Activated naive CD4-positive, alpha-beta T cell treated with anti-CD3 and anti-CD28 coated beads, Interleukin-2, amount 50 U/mL, for 24 hours (primary cell): ENCODE measurements at regions not wholly inside any gene's neighbourhood (a gene's known extent, or its start where the extent isn't known, plus 50 kb on each side); places are given as distances from the start of the nearest gene placed in this dataset.

Experiments
- H3K27ac Mint-ChIP-seq: one replicate; pipeline ENCODE4 v1.8.0; 2021; ENCODE audit warnings: mild to moderate bottlenecking, mixed read lengths
- H3K27me3 Mint-ChIP-seq: one replicate; pipeline ENCODE4 v1.8.0; 2021; ENCODE audit warnings: mixed read lengths
- H3K36me3 Mint-ChIP-seq: one replicate; pipeline ENCODE4 v1.8.0; 2021; ENCODE audit warnings: mixed read lengths
- H3K4me1 Mint-ChIP-seq: one replicate; pipeline ENCODE4 v1.8.0; 2021; ENCODE audit warnings: mixed read lengths
- H3K4me3 Mint-ChIP-seq: one replicate; pipeline ENCODE4 v1.8.0; 2021; ENCODE audit warnings: mild to moderate bottlenecking, mixed read lengths
- H3K9me3 Mint-ChIP-seq: one replicate; pipeline ENCODE4 v1.8.0; 2021; ENCODE audit warnings: mixed read lengths

DNA sequence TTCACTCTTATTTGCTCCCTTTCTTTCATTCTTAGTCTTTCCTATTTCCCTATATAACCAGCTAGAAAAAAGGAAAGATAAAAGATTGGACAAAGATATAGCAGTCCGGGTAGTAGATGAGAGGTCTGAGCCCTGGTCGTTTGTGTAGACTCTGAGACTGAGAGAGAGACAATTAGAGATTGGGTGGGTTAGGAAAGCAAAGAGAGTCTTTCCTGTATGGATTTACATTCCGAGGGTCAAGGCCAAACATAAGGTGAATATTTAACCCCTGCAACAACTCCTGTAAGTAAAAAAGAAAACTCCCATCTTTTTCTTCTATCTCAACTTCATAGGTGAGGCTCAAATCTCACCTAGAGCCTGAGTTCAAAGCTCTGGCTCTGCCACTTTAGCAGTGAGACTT lies 218.0 kb upstream of the FGGY start:
- Mint-ChIP-seq H3K4me1 (peaks cover 2% of the 10 kb centered on the region), H3K9me3 (no peaks in the 10 kb centered on the region), H3K36me3 (no peaks in the 10 kb centered on the region), H3K27me3 (no peaks in the 10 kb centered on the region), H3K4me3 (no peak overlapping the region), H3K27ac (no peak overlapping the region)

- Mint-ChIP-seq H3K9me3 (no peaks in the 10 kb centered on the region), H3K36me3 (no peaks in the 10 kb centered on the region), H3K4me1 (peaks cover 9% of the 10 kb centered on the region), H3K4me3 (no peak overlapping the region), H3K27ac (no peak overlapping the region), H3K27me3 (no peaks in the 10 kb centered on the region)
Observed at GRCh38 chr1:59079434-59080140, 217.3 kb upstream of the FGGY start.

DNA sequence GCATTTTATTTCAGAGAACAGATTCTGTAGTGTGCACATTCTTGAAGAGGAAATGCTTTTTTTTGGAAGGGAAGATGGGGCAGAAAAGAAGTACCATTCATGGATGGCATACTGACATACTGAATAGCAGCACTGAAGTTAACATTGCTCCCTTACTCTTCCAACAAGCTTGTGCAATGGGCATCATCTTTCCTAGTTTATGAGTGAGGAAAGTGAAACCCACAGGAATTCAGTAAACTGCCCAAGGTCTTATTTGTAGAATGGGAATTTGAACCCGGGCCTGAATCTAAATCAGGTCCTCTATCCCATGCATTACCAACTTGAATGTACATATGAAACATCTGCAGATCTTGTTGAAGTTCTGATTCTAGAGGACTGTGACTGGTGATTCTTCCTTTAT lies 215.7 kb upstream of the FGGY start:
- H3K9me3 Mint-ChIP-seq = no peaks in the 10 kb centered on the region

GRCh38 chr1:59081795-59082194 lies 215.1 kb upstream of the FGGY start:
- no peaks in the 10 kb centered on the region for H3K9me3 Mint-ChIP-seq
- H3K27ac Mint-ChIP-seq = no peak overlapping the region
- no peaks in the 10 kb centered on the region for H3K27me3 Mint-ChIP-seq
- H3K4me1 Mint-ChIP-seq = peaks cover 11% of the 10 kb centered on the region
- no peak overlapping the region for H3K4me3 Mint-ChIP-seq
- no peaks in the 10 kb centered on the region for H3K36me3 Mint-ChIP-seq

More for the DNA sequence above, 215.7 kb upstream of the FGGY start:
- Mint-ChIP-seq H3K4me3 (no peak overlapping the region), H3K36me3 (no peaks in the 10 kb centered on the region), H3K27ac (no peak overlapping the region), H3K27me3 (no peaks in the 10 kb centered on the region), H3K4me1 (peaks cover 11% of the 10 kb centered on the region)

- Mint-ChIP-seq H3K27ac (no peak overlapping the region), H3K36me3 (peaks cover 2% of the 10 kb centered on the region), H3K9me3 (peaks cover 1% of the 10 kb centered on the region), H3K4me1 (peaks cover 11% of the 10 kb centered on the region), H3K27me3 (no peaks in the 10 kb centered on the region), H3K4me3 (no peak overlapping the region)
Observed at GRCh38 chr1:59083946-59084865, 212.7 kb upstream of the FGGY start.

DNA sequence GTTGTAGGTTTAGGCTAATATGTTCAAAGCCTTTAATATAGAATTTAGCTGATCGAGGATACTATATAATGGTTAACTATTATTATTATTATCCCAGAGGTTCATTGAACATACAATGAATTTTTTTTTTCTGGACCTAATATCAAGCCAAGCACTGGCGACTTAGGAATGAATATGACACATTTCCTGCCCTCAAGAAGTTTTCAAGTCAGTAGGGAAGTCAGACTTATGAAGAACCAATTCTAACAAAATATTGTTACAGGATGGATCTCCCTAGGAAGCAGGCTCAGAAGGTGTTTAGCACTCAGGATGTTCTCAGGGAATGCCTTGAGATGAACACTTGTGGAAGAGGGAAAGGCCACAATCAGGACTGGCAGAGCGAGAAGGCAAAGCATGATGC lies 211.8 kb upstream of the FGGY start:
- Mint-ChIP-seq H3K36me3 (peaks cover 3% of the 10 kb centered on the region), H3K27ac (no peak overlapping the region)

GRCh38 chr1:59089036-59089798 lies 207.7 kb upstream of the FGGY start:
- H3K9me3 Mint-ChIP-seq = peaks cover 5% of the 10 kb centered on the region
- no peak overlapping the region for H3K4me3 Mint-ChIP-seq
- no peaks in the 10 kb centered on the region for H3K27me3 Mint-ChIP-seq
- no peak overlapping the region for H3K27ac Mint-ChIP-seq
- H3K36me3 Mint-ChIP-seq = peaks cover 3% of the 10 kb centered on the region
- peaks cover 6% of the 10 kb centered on the region for H3K4me1 Mint-ChIP-seq

More for the DNA sequence above, 211.8 kb upstream of the FGGY start:
- Mint-ChIP-seq H3K27me3 (no peaks in the 10 kb centered on the region), H3K4me3 (no peak overlapping the region), H3K9me3 (peaks cover 5% of the 10 kb centered on the region), H3K4me1 (peaks cover 11% of the 10 kb centered on the region)

DNA sequence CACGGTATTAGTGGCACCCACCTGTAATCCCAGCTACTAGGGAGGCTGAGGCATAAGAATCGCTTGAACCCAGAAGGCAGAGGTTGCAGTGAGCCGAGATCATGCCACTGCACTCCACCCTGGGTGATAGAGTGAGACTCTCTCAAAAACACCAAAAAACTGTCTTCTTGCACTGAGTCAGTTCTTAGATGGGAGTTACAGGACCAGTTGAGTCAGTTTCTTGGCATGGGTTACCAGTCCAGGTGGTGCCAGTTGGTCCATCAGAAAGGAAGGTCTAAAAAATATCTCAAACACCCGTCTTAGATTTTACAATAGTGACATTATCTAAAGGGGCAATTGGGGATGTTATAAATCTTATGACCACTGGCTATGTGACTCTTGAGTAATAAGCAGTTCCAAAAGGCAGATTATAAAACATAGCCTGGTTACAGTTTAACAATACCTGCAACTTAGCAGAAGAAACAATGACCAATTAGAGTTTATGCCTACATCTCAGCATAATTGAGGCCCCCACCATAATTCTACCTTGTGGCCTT lies 206.9 kb upstream of the FGGY start:
- Mint-ChIP-seq H3K27ac (no peak overlapping the region), H3K27me3 (no peaks in the 10 kb centered on the region), H3K36me3 (peaks cover 3% of the 10 kb centered on the region), H3K9me3 (peaks cover 5% of the 10 kb centered on the region), H3K4me1 (no peaks in the 10 kb centered on the region), H3K4me3 (no peak overlapping the region)

DNA sequence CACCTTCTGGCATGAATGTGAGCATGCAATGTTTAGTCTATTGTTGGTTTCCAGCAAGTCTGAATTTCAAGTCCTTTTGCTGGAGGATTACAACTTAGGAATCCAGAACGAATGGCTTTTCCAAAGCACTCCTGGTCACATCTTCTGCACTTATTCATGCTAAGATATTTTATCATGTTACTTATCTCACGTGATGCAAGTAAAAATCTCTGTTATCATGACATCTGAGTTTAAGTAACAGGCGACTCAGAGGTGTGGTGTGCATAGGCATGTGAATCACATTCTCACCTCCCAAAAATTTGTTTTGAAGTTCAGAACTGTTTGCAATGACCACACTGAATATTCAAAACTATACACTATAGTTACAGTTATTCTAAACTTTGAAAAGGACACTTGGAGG lies 204.8 kb upstream of the FGGY start:
- H3K9me3 Mint-ChIP-seq = peaks cover 5% of the 10 kb centered on the region
- H3K27ac Mint-ChIP-seq = no peak overlapping the region
- H3K4me1 Mint-ChIP-seq = no peaks in the 10 kb centered on the region
- peaks cover 3% of the 10 kb centered on the region for H3K36me3 Mint-ChIP-seq
- no peak overlapping the region for H3K4me3 Mint-ChIP-seq
- no peaks in the 10 kb centered on the region for H3K27me3 Mint-ChIP-seq

DNA sequence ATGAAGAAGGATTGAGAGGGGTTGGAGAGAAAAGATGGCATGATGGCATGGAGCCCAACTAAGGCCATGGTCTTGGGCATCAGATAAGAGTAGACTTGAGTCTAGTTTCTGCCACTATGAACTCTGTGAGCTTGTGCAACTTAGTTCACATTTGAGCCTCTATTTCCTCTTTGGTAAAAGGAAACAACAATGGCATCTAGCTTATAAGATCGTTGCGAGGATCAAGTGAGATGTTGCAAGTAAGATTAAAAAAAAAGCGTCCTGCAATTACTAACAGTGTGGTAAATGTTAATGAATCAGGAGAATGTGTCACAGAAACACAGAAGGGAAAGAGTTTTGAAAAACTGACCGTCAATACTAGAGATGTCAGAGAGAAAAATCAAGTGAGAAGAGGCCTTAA lies 202.9 kb upstream of the FGGY start:
- Mint-ChIP-seq H3K9me3 (peaks cover 5% of the 10 kb centered on the region), H3K4me1 (no peaks in the 10 kb centered on the region), H3K4me3 (no peak overlapping the region), H3K27ac (no peak overlapping the region), H3K36me3 (peaks cover 1% of the 10 kb centered on the region), H3K27me3 (no peaks in the 10 kb centered on the region)

DNA sequence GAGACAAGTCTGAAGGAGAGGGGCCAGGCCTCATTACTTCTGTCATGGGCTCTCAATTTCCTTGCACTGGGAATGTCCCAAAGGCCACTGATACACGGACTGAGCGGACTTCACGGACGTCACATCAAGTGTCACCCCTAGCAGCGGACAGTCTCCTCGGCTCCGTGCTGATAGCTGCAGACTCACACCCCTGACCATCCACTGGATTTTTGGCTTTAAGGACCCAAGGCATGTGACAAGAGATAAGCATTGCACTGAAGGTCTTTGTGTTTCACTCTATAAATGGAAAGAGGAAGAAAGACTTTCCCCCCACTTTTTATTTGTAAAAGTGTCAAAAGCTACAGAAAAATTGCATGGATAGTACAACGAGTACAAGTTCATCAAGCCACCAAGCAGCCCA lies 200.4 kb upstream of the FGGY start:
- Mint-ChIP-seq H3K27me3 (no peaks in the 10 kb centered on the region), H3K9me3 (no peaks in the 10 kb centered on the region), H3K4me3 (no peak overlapping the region), H3K27ac (no peak overlapping the region), H3K36me3 (no peaks in the 10 kb centered on the region), H3K4me1 (no peaks in the 10 kb centered on the region)

- Mint-ChIP-seq H3K36me3 (no peaks in the 10 kb centered on the region), H3K4me1 (no peaks in the 10 kb centered on the region), H3K9me3 (no peaks in the 10 kb centered on the region), H3K27me3 (no peaks in the 10 kb centered on the region), H3K27ac (no peak overlapping the region), H3K4me3 (no peak overlapping the region)
Observed at GRCh38 chr1:59098655-59099054, 198.2 kb upstream of the FGGY start.

DNA sequence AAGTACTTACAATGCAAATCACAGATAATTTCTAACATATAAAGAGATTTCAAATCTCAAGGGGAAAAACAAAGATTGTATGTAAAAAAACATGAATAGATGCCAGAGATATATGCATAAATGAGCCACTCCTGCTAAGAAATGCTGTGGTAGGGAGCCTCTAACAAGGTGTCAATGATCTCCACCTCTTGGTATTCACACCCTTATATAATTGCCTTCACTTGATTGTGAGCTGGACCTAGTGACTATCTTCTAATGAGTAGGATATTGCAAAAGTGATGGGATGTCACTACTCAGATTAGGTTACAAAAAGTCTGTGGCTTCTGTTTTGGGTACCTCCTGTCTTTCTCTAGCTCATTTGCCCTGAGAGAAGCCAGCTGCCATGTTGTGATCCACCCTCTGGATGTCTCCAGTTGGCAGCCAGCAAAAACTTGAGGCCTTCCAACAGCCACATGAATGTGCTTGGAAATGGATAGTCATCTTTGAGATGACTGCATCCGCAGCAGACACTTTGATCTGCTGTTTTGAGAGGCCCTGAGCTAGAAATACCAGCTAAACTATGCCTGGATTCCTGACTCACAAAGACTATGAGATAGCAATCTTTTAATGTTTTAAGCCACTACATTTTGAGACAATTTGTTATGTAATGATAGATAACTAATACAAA lies 196.1 kb upstream of the FGGY start:
- no peak overlapping the region for H3K4me3 Mint-ChIP-seq
- H3K27me3 Mint-ChIP-seq = no peaks in the 10 kb centered on the region
- no peaks in the 10 kb centered on the region for H3K36me3 Mint-ChIP-seq
- H3K9me3 Mint-ChIP-seq = no peaks in the 10 kb centered on the region
- H3K27ac Mint-ChIP-seq = no peak overlapping the region
- no peaks in the 10 kb centered on the region for H3K4me1 Mint-ChIP-seq

- no peak overlapping the region for H3K27ac Mint-ChIP-seq
- no peaks in the 10 kb centered on the region for H3K4me1 Mint-ChIP-seq
- no peak overlapping the region for H3K4me3 Mint-ChIP-seq
- no peaks in the 10 kb centered on the region for H3K27me3 Mint-ChIP-seq
- no peaks in the 10 kb centered on the region for H3K36me3 Mint-ChIP-seq
- no peaks in the 10 kb centered on the region for H3K9me3 Mint-ChIP-seq
Observed at GRCh38 chr1:59101518-59101917, 195.4 kb upstream of the FGGY start.

GRCh38 chr1:59103457-59103856 lies 193.4 kb upstream of the FGGY start:
- Mint-ChIP-seq H3K27ac (no peak overlapping the region), H3K9me3 (no peaks in the 10 kb centered on the region), H3K4me1 (no peaks in the 10 kb centered on the region)

More at GRCh38 chr1:59103457-59103856, 193.4 kb upstream of the FGGY start:
- no peaks in the 10 kb centered on the region for H3K36me3 Mint-ChIP-seq
- H3K4me3 Mint-ChIP-seq = no peak overlapping the region
- no peaks in the 10 kb centered on the region for H3K27me3 Mint-ChIP-seq
